Femur (tissue), 1 donor: ENCODE measurements at regions not wholly inside any gene's neighbourhood (a gene's known extent, or its start where the extent isn't known, plus 50 kb on each side); places are given as distances from the start of the nearest gene placed in this dataset.
"Not testable (repeated sequence)": the region's sequence is repeated elsewhere in the genome, so short reads cannot be mapped to it uniquely, and the experiment has no call there.

ENCODE experiments used
- DNase-seq: peaks from one replicate; pipeline ENCODE4 v3.0.0-alpha.2; 2017

GRCh38 chr2:154507186-154507585, 191.3 kb upstream of the KCNJ3 start:
- no peak for DNase-seq

GRCh38 chr2:154518872-154519271, 179.6 kb upstream of the KCNJ3 start:
- DNase-seq, result no peak

- DNase-seq, result not testable (repeated sequence)
Observed at GRCh38 chr2:154520951-154521350, 177.5 kb upstream of the KCNJ3 start.

DNA sequence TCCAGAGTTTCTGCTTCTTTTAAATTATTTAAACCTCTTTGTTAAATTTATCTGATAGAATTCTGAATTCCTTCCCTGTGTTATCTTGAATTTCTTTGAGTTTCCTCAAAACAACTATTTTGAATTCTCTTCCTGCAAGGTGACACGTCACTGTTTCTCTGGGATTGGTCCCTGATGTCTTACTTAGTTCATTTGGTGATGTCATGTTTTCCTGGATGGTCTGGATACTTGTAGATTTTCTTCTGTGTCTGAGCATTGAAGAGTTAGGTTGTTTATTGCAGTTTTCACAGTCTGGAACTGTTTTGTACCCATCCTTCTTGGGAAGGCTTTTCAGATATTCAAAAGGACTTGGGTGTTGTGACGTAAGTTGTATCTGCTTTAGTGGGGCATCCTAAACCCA, 172.3 kb upstream of the KCNJ3 start:
- no peak for DNase-seq

DNA sequence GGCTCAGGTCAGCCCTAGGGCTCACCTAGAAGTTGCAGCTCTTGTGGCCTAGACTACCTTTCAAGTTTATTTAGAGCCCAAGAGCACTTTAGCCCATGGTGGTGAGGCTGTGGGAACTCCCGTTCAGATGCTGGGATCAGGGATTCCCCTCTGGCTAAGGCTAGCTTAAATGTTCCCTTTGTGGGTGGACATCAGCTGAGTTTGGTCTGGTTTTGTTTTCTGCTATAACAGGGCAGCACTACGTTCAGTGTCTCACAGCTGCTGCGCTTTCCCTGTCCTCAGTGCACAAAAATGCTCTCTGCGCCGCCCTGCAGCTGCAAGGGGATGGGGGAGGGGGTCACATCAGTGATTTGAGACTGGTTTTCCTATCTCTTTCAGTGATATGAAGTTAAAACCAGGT, 170.5 kb upstream of the KCNJ3 start:
- DNase-seq, result no peak

- no peak for DNase-seq
Observed at GRCh38 chr2:154532004-154532403, 166.5 kb upstream of the KCNJ3 start.

DNA sequence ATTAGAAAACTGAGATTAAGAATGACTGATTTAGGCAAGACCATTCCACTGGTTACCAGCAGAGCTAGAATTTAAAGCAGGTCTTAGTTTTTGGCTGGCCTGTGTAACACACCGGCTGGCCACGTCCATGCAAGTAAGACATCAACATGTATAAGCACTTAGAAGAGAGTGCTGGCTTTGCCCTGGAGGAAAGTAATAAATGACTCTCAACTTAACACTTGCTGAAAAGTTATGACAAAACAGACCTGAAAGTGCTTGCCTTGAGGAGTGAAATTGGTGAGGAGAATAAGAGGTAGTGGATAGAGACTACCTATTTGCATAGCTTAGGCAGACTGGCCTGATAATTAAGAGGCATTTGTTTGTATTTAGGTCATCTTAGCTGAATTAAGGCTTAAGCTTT, 165.7 kb upstream of the KCNJ3 start:
- DNase-seq, result no peak

- no peak for DNase-seq
Observed at GRCh38 chr2:154533300-154533940, 165.1 kb upstream of the KCNJ3 start.

GRCh38 chr2:154537024-154537423, 161.5 kb upstream of the KCNJ3 start:
- DNase-seq, result no peak

GRCh38 chr2:154537843-154538450, 160.5 kb upstream of the KCNJ3 start:
- DNase-seq, result no peak

GRCh38 chr2:154546341-154546740, 152.2 kb upstream of the KCNJ3 start:
- DNase-seq, result no peak

DNA sequence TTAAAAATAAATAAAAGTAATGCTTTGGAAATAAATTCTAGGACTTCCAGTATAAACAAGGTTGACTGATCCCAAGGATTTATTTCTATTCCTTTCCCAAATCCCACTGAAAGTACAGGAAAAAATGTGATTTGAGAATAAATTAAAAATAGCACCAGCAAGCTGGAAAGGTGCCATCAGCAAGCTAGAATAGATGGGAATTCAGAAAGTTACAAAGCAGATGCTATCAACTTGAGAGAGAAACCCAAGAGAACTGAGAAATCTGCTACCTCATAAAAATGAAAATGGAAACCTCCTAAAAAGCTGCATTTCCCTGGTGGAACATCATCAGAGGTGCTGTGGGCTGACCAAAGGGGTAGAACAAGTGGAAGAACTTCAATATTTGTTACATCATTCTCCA, 148.6 kb upstream of the KCNJ3 start:
- DNase-seq, result no peak

- DNase-seq, result no peak
Observed at GRCh38 chr2:154551649-154552048, 146.8 kb upstream of the KCNJ3 start.

DNA sequence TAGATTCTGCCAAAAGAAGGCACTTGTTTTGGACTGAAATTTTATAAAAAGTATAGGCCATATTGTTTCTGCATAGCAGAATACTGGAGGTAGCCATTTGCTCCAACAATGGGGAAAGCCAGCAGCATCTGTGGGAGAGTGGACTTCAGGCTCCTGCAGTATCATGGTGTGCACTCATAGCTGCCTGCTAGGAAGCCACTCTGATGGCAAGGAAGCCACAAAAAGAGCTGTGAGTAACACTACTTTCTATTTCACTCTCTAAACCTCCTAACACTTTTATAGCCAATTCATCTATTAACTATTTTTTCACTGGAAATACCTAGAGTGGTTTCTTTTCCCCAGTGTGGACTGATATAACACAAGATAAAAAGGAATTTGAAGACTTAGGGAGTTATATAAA, 144.4 kb upstream of the KCNJ3 start:
- no peak for DNase-seq

GRCh38 chr2:154555710-154556109, 142.8 kb upstream of the KCNJ3 start:
- no peak for DNase-seq

- DNase-seq, result no peak
Observed at GRCh38 chr2:154556146-154556545, 142.3 kb upstream of the KCNJ3 start.

DNA sequence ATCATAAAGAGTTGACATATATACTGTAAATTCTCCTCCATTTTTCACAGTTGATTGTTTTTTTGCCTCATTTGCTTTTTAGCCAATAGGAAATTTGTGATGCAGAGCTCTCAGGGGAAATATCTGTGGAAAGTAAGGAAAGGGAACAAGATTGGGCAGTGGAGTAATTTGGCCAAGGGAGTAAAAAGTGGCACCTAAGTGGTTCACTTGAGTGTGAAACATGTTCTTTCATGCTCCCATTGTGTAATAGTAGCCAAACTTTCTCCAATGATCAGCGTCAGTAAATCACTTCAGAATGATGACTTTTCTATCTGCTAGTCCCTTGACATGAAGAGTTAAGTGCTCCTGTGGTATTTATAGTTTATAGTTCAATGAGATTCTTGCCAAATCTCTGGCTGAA, 141.9 kb upstream of the KCNJ3 start:
- no peak for DNase-seq

DNA sequence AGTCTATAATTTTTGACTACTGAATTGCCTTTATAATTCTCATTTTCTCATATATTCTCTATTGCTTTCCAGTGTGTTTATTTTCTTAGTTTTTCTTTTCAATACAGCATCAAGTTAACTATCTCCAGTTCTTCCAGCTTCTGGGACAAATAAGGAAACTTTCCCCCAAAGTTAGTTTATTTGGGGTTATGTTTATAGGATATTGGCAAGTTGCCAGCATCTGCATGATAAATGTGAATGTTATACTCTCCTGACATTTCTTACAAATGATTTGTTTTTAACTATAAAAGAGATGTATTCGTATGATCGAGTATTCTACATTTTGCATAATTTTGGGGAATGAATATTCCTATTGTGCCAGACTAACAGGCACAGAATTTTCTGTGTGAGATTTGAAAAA, 140.6 kb upstream of the KCNJ3 start:
- no peak for DNase-seq

GRCh38 chr2:154565433-154565832, 133.1 kb upstream of the KCNJ3 start:
- DNase-seq, result no peak

GRCh38 chr2:154568413-154568812, 130.1 kb upstream of the KCNJ3 start:
- DNase-seq, result no peak

- DNase-seq, result no peak
Observed at GRCh38 chr2:154570501-154570900, 128.0 kb upstream of the KCNJ3 start.

- not testable (repeated sequence) for DNase-seq
Observed at GRCh38 chr2:154576699-154577098, 121.8 kb upstream of the KCNJ3 start.

DNA sequence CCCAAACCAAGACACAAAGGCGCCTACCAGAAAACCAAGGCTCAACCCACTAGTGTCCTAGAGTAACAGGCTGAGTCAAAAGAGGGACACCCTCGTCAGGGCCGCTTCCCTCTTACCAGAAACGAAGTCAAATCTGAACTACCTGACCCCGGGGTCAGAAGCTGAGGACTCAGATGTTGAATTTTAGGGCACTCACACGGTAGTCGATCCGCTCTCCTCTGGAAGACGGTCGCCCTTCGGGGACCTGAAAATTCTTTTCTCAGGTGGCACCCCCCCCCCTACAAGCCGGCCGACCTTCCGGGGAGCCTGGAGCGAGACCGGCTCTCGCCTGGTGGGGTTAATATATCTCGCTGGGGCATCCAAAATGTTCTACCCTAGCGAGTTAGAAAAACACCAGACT, 121.1 kb upstream of the KCNJ3 start:
- no peak for DNase-seq

- no peak for DNase-seq
Observed at GRCh38 chr2:154580767-154581166, 117.7 kb upstream of the KCNJ3 start.

DNA sequence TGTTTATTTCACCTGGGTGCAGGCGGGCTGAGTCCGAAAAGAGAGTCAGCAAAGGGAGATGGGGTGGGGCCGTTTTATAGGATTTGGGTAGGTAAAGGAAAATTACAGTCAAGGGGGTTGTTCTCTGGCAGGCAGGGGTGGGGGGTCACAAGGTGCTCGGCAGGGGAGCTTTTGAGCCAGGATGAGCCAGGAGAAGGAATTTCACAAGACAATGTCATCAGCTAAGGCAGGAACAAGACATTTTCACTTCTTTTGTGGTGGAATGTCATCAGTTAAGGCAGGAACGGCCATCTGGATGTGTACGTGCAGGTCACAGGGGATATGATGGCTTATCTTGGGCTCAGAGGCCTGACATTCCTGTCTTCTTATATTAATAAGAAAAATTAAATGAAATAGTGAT, 115.8 kb upstream of the KCNJ3 start:
- not testable (repeated sequence) for DNase-seq
